GM18498 (cell line): ENCODE measurements at regions not wholly inside any gene's neighbourhood (a gene's known extent, or its start where the extent isn't known, plus 50 kb on each side); places are given as distances from the start of the nearest gene placed in this dataset.
"Not testable (repeated sequence)": the region's sequence is repeated elsewhere in the genome, so short reads cannot be mapped to it uniquely, and the experiment has no call there.

Source experiments
- ATAC-seq: cut with Tn5 transposase; IDR thresholded peaks from one replicate; pipeline ENCODE4 v1.9.1; 2021; ENCODE audit warnings: mild to moderate bottlenecking, moderate library complexity; ENCODE audit not compliant: unreplicated experiment

DNA sequence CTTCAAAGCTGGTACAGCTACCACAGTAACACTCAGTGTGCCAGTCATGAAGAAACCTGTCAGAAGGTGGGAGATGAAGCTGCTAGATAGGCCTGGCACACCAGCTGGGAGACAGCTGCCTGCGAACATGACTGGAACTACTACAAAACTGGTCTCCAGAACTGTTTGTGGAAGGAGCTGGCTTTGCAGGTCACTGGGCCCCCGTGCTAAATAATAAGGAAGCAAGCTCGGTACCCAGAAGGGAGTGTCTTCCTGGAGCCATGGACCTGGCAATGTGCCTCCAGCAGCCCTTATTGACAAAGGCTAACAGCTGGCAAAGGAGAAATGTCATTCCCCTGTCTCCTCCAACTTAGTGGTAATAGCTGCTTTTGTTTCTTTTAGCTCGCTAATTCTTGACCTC, 1217.6 kb upstream of the LRRN3 start:
- no peak for ATAC-seq

DNA sequence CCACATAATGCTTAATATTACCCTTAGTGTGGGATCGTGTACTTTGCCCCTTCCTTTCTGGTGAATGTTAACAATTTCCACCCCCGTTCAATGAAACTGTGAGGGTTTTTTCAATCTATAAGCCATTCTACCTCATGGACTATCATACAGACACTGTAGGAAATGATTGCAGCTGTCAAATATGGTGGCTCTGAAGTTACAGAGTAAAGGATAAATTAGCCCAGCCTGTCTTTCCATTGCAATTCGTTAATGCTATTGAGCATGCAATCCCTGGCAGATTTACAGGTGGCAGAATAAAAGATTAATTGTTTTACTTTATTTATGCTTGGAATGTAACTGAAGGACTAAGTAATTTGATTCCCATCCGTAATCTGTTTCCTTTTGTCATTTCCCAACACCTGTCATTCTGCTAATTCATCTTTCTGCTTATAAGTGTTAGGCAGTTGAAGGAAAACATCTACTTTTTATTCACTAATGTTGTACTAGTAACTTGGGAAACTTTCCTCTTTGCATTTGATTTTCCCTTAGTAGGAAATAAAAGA, 1211.6 kb upstream of the LRRN3 start:
- no peak for ATAC-seq

DNA sequence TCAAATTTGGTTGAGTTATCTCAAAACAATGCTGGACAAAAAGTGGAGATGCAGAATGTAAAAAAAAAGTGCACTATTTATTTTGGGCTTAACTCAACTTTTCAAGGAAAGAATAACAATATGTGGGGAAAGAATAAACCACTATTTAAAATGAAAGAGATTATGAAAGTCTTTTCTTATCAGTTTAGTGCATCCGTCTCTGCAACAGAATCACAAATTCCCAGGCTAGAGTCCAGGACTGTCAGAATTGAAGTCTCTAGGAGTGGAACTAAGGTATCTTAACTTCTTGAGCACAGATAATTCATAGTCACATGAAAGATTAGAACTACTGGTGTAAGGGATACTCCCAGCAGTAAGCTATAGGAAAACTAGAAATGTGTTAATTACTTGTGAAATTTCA, 1200.3 kb upstream of the LRRN3 start:
- ATAC-seq = no peak

DNA sequence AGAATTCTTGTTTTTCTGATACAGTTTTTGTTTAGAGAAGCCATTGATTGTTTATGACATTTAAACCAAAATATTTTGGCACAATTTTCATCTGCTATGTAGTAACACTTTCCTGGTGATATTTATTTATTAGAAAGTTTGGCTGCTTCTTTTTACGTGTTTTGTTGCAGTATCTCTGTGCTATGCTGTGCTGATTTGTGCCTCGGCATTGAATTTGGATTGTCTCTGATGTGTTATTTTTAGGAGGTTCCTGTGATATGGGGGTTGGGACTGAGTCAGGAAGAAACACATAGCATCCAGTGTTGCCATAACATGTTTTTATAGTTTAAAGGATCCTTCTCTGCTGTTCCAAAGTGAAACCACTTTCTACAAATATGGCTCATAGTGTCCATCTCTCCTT, 1197.7 kb upstream of the LRRN3 start:
- no peak for ATAC-seq

DNA sequence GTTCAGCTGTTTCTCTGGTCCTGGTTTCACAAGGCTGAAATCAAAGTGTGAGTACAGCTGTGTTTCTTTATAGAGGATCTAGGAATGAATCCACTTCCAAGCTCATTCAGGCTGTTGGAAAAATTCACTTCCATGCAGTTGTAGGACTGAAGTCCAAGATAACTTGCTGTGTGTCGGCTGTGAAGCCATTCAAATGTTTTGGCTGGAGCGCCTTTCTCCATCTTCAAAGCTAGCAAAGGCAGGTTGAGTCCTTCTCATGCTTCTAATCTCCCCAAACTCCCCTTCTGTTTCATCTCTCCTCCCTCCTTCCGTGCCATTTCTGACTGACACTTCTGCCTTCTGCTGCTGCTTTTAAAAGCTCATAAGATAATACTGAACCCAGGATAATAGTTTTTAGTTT, 1195.4 kb upstream of the LRRN3 start:
- no peak for ATAC-seq

DNA sequence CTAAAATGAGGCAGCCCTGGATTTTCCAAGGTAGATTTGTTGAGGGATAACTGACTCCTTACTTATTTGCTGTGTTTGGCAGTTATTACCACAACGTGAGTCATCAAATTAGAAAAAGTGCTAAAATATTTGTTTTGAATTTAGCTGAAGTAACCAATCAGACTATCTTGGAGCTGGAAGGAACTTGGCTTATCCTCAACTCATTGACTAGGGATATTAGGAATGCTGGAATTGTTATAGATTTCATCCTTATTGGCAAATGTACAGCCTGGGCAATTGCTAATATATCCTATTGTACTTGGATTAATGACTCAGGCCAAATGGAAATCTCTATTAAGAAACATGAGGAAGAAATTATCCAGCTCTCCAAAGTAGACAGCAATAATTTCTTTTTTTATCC, 1189.0 kb upstream of the LRRN3 start:
- ATAC-seq = no peak

DNA sequence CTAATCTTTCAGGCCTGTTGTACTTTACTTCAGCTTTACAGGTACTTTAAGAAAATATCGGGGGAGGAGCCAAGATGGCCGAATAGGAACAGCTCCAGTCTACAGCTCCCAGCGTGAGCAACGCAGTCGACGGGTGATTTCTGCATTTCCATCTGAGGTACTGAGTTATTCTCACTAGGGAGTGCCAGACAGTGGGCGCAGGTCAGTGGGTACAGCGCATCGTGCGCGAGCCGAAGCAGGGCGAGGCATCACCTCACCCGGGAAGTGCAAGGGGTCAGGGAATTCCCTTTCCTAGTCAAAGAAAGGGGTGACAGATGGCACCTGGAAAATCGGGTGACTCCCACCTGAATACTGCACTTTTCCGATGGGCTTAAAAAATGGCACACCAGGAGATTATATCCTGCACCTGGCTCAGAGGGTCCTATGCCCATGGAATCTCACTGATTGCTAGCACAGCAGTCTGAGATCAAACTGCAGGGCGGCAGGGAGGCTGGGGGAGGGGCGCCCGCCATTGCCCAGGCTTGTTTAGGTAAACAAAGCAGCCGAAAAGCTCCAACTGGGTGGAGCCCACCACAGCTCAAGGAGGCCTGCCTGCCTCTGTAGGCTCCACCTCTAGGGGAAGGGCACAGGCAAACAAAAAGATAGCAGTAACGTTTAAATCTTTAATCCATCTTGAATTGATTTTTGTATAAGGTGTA, 1185.4 kb upstream of the LRRN3 start:
- not testable (repeated sequence) for ATAC-seq

DNA sequence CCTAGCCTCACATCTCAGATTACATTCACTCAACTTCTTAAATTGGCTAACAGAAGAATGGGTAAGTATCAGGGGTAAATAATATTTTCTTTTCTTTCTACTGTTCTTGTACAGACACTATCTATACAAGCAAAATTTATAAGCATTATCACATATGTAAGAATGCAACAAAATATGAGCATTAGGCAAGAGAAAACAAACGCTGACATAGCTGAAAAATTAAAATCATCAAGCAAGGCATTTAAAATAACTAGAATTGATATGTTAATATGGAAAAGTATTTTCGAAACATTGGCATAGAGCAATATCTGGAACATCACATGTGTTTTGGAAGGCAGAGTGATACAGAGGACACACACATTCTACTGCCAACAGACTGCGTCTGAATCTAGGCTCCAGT, 1175.3 kb upstream of the LRRN3 start:
- no peak for ATAC-seq

DNA sequence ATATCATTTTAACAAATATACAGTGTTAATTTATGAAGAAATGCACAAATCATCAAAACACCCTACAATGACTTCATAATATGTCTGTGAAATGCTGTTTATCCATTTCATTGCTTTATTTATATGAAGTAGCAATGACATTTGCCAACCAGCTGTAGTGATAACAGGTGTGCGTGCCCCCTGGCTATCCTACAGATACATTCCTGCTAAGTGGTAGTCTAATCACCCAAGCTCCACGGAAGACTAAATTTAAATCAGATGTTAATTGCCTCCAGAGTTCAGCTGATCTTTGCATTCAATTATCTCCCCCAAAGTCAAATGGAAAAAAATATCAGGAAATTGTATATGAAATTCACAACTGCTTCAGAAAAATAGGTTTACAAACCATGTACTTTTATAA, 1164.2 kb upstream of the LRRN3 start:
- ATAC-seq = no peak

DNA sequence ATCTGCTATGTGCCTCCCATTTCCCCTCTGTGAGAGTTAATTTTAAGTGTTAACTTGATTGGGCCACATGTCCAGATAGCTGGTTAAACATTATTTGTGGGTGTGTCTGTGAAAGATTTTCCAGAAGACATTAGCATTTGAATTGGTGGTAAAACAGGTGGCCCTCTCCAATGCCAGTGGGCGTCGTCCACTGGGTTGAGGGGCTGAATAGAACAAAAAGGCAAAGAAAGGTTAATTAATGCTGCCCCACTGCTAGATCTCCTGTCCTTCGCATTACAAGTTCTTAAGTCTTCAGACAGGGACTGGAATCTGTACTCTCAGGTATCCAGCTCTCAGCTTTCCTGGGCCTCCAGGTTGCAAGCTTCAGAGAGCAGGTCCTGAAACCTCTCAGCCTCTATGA, 1160.9 kb upstream of the LRRN3 start:
- no peak for ATAC-seq

DNA sequence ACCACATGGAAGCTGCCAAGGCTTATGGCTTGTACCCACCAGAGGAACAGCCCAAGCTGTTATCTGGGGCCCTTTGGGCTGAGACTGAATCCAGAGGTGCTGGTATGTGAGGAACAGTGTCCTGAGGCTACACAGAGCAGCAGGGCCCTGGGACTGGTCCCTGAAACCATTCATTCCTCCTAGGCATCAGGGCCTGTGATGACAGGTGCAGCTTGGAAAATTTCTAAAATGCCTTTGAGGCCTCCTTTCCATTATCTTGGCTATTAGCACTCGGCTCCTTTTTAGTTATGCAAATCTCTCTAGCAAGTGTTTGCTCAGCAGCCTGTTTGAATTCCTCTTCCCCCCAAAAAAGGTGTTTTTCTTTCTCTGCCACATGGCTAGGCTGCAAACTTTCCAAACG, 1151.7 kb upstream of the LRRN3 start:
- no peak for ATAC-seq

DNA sequence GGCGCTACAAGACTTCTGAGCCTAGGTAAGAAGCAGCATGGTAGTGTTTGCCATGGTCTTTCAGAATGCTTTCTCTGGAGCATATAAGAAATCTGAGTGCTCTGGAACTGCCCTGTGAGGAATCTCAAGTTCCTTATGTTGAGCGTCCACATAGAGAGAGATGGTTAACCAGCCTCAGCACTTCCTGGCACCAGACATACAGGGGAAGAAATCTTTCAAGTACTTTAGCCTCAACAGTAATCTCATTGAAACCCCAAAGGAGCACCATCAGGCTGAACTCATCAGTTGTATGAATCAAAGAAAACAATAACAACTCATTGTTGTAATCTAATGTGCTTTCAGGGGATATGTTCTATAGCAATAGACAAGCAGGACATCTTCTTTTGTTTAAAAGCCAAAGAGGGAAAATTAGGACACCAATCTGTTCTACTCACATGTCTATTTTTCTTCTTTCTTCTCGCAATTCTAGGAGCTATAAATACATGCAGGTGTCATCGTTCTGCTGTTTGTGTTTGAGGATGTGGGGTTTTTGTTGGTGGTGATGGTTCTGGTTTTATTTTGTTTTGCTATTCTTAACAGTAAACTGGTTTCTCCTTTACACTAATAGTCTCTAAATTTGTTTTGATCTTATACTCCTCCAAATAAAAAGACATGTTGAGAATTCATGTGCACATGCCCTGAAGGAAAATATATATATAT, 1145.0 kb upstream of the LRRN3 start:
- no peak for ATAC-seq

DNA sequence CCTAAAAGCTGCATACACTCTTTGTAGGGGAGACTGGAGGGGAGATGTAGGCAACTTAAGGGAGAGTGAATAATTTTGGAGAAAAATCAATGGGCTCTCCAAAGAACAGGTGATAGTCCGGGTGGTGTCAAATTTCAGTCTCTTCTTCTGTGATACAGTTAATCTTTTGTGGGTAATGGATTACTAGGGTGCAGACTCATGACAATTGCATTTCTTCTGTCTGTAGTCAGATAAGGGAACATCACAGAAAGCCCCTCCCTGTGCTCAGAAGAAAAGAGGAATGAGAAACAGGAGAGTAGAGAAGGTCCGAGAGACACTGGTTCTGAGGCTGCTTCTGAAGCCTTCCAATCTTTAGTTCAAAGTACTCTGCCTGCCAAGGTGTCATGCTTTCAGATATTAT, 1140.7 kb upstream of the LRRN3 start:
- ATAC-seq = no peak

DNA sequence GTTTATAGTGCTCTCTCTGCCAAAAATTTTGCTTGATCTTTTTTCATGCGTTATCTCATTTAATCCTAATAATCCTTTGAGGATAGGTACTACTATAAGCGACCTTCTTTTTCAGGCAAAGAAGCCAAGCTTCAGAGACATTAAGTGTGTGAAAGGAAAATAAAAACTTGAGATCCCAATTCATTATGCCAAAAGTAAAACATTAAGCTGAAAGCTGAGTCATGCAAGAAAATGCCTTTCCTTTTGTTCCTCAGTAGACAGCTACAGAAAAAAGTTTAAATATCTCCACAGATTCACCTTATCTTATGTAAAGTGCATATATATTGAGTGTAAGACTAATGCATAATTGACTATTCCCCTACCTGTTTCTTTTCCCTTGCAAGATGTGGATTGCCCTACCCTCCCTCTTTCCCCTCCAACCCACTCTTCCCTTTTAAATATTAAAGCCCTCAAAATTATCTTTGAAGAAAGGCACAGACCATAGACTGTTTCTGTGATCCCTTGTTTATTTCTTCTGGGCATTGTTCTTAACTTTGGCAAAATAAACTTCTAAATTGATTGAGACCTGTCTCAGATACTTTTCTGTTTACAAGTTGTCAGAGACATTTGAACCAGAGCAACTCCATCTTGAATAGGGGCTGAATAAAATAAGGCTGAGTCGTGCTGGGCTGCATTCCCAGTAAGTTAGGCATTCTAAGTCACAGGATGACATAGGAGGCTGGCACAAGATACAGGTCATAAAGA, 1139.9 kb upstream of the LRRN3 start:
- ATAC-seq = no peak

DNA sequence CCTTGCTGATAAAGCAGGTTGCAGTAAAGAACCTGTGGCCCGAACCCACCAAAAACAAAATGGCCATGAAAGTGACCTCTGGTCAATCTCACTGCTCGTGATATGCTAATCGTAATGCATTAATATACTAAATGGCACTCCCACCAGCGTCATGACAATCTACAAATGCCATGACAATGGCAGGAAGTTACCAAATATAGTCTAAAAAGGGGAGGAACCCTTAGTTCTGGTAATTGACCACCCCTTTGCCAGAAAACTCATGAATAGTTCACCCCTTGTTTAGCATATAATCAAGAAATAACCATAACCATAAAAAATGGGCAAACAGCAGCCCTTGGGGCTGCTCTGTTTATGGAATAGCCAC, 1139.4 kb upstream of the LRRN3 start:
- no peak for ATAC-seq

DNA sequence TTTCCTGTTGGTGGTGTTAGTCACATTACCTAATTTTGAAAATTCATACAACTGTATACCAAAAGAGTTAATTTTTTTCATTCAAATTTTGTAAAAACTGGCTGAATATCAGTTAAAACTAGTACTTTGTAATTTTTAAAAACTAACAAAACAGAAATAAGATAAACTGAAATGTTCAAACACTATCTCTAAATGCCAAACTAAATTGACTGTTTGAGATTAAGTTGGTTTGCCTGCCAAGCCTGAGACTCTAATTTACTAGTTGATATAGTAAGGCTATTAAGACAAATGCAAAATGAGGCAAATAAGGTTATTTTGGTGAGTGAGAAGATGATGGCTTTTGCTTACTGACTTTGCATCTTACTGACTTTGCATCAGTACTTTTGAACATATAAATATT, 1134.9 kb upstream of the LRRN3 start:
- ATAC-seq = no peak

DNA sequence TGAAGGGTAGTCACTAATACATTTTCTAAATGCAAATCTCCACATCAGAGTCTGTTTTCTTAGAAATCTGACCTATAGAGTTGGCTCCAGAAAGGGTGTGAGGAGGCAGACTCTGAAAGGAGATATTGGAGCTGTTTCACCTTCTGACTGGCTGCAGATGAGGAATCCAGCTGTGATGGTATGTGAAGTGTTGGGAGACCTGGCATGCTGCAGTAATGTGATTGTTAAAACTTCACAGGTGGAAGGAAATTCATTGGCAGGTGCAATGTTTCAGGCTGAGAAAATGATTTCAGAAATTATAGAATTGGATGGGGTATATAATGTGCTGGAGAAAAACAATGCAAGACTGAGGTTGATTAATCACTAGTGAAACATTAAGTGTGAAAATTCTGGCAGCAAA, 1134.0 kb upstream of the LRRN3 start:
- ATAC-seq = no peak

DNA sequence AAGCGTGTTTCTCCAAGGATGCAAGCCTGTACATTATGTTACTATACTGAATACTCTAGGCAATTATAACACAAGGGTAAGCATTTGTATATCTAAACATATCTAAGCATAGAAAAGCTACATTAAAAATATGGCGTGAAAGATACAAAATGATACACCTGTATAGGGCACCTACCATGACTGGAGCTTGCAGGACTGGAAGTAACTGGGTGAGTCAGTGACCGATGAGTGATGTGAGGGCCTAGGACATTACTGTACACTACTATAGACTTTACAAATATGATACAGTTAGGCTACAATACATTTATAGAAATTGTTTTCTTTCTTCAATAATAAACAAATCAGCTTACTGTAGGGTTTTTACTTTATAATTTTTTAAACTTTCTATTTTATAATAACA, 1127.2 kb upstream of the LRRN3 start:
- no peak for ATAC-seq

DNA sequence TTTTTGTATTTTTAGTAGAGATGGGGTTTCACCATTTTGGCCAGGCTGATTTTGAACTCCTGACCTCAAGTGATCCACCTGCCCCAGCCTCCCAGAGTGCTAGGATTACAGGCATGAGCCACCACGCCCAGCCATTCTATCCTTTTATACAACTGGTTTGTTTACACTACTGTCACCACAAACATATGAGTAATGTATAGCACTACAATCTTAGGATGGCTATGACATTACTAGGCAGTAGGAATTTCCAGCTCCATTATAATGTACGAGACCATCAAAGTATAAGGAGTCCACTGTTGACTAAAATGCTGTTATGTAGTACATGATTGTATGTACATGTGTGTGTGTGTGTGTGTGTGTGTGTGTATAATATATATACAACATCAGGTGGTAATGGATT, 1126.1 kb upstream of the LRRN3 start:
- ATAC-seq = no peak

DNA sequence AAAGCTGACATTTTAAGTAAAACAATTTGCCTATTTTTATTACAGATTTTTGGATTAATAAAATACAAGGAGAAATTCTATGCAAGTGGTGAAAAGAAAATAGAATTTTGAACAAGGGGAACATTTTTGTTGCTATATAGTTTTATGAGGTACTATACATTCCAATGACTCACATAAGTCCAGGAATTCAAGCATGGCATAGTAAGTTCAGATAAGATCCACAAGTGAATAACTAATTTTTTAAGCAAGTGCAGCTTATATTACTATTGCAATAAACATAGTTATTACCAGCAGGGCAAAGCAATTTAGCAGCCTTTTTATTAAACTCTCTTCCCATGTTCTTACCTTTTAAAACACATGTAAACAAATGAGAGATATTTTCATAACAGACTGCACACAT, 1123.5 kb upstream of the LRRN3 start:
- ATAC-seq = no peak

DNA sequence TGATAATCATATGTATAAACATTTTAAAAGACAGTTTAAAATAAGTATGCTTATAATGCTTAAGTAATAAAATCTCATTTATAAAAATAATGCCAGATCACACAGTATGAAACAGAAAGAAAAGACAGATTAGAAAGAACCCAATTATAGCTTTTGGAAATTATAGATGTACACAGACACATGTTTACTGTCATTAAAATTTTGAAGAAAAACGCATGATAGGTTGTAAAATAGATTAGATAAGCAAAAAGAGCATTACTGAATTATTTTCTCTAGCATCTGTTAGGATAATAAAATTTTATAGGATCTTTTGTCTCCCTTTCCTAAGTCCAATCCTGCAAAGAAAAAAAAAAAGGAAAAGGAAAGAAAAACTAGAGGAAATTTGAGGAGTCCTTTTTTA, 1107.3 kb upstream of the LRRN3 start:
- ATAC-seq = no peak

DNA sequence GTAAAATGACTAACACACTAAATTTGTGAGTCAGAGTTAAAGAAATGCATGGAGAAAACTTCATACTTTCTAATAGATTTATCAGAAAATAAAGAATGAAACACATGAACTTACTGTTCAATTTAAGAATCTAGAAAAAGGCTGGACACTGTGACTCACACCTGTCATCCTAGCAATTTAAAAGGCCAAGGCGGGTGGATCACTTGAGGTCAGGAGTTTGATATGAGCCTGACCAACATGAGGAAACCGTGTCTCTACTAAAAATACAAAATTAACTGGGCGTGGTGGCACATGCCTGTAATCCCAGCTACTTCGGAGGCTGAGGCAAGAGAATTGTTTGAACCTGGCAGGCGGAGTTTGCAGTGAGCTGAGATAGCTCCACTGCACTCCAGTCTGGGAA, 1106.2 kb upstream of the LRRN3 start:
- ATAC-seq = no peak
